D721Med (cell line): ENCODE measurements at regions not wholly inside any gene's neighbourhood (a gene's known extent, or its start where the extent isn't known, plus 50 kb on each side); places are given as distances from the start of the nearest gene placed in this dataset.
"Not testable (repeated sequence)": the region's sequence is repeated elsewhere in the genome, so short reads cannot be mapped to it uniquely, and the experiment has no call there.

ENCODE experiments used
- DNase-seq: peaks from one replicate; pipeline ENCODE4 v3.0.0; 2011; ENCODE audit warnings: low spot score; ENCODE audit not compliant: insufficient read length
- FAIRE-seq: peaks from 2 replicates; lab custom pipeline; 2011; peaks lifted over from hg19 to GRCh38; lab: Jason Lieb, UNC
- TF ChIP-seq, protein P1 (sequence below): IDR thresholded peaks from 2 replicates; pipeline ENCODE4 v1.5.1; 2012; ENCODE audit warnings: mild to moderate bottlenecking, control low read depth; ENCODE audit not compliant: insufficient read depth; ENCODE audit errors: missing control alignments

DNA sequence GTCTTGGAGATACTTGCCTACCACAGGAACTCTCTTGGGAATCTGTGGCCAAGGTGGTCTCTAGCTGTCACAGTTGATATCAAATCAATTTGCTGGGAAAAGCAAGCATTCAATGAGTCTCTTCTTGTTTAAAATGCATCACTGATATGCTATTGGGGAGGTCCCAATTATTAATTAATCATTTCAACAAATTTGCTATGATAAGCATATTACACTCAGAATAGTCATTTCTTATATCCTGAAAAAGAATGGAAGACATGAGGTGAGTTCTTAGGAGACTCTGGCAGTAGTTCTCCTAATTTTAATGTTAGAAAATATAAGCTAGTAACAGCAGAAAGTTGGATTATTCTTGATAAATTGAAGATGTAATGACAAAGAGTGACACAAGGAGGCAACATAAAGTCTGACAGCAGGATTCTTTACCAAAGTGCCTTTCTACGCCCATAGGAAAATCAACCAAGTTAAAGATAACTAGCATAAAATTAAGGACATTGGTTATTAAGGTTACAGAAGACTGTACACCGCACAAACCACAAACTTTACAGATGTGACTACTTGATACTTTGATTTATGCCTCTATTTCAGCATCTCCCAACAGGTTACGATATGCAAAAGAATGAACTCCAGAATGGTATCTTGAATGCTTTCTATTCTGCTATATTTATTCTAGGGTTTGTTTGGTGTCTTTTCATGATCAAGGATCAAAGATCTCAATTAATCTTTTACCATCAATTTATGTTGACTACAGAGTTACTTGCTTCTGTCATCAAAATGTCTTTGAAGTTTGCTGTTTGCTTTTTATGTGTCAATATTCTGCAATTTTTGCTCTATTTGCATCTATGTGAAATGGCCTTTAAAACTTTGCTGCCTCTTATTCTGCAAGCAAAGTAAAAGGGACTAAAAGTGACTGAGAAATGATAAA, 349.6 kb upstream of the CLEC14A start:
- no peak for DNase-seq
- no peak for FAIRE-seq
- TF ChIP-seq, protein P1, sequence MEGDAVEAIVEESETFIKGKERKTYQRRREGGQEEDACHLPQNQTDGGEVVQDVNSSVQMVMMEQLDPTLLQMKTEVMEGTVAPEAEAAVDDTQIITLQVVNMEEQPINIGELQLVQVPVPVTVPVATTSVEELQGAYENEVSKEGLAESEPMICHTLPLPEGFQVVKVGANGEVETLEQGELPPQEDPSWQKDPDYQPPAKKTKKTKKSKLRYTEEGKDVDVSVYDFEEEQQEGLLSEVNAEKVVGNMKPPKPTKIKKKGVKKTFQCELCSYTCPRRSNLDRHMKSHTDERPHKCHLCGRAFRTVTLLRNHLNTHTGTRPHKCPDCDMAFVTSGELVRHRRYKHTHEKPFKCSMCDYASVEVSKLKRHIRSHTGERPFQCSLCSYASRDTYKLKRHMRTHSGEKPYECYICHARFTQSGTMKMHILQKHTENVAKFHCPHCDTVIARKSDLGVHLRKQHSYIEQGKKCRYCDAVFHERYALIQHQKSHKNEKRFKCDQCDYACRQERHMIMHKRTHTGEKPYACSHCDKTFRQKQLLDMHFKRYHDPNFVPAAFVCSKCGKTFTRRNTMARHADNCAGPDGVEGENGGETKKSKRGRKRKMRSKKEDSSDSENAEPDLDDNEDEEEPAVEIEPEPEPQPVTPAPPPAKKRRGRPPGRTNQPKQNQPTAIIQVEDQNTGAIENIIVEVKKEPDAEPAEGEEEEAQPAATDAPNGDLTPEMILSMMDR, result peak; percentile 29

DNA sequence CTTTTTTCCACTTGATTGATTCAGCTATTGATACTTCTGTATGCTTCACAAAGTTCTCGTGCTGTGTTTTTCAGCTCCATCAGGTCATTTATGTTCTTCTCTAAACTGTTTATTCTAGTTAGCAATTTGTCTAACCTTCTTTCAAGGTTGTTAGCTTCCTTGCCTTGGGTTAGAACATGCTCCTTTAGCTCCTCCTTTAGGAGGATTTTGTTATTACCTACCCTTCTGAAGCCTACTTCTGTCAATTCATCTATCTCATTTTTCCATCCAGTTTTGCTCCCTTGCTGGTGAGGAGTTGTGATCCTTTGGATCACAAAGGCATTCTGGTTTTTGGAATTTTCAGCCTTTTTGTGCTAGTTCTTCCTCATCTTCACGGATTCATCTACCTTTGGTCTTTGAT, 344.7 kb upstream of the CLEC14A start:
- TF ChIP-seq, protein P1, result peak; percentile 17
- FAIRE-seq, DNase-seq: not testable (repeated sequence)

DNA sequence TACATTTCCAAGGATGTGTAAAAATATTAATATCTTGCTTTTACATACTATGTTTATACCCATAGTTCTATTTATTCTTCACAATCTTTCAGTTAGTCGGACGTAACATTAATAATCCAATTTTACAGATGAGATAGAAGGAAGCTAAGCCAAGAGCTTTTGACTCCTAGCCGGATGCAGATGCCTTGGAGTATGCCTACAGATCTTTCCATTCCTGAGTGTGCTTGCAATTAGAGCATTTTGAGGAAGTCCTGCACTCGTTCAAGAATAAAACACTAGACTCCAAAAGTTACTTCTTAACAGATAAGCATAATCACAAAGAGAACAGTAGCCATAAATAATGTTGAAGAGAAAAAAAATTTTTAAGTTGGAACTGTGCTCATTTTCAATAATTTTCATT, 337.6 kb upstream of the CLEC14A start:
- TF ChIP-seq, protein P1, result no peak
- DNase-seq (no peak), FAIRE-seq (no peak)

DNA sequence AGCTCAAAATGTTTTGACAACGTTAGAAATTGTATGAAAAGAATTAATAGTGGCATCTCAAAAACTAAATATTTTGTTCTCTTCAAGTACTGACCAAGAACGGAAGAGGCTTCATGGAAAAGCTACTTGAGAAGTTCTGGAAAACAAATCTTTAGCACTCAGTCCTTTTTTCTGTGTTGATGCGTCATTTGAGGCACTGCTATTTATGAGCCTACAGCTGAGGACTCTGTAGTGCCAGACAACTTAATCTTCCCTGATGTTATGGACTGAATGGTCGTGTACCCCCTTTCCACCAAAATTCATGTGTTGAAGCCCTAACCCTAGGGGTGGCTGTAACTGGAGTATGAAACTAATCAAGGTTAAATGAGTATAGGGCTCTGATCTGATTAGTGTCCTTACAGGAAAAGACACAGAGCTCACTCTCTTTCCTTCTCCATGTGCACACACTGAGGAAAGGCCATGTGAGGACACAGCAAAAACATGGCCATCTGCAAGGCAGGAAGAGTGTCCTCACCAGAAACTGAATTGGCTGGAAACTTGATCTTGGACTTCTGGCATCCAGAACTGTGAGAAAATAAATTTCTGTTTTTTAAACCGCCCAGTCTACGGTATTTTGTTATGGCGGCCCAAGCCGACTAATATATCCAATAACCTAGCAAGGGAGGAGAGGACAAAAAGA, 337.0 kb upstream of the CLEC14A start:
- TF ChIP-seq, protein P1, result no peak
- FAIRE-seq (no peak), DNase-seq (no peak)

DNA sequence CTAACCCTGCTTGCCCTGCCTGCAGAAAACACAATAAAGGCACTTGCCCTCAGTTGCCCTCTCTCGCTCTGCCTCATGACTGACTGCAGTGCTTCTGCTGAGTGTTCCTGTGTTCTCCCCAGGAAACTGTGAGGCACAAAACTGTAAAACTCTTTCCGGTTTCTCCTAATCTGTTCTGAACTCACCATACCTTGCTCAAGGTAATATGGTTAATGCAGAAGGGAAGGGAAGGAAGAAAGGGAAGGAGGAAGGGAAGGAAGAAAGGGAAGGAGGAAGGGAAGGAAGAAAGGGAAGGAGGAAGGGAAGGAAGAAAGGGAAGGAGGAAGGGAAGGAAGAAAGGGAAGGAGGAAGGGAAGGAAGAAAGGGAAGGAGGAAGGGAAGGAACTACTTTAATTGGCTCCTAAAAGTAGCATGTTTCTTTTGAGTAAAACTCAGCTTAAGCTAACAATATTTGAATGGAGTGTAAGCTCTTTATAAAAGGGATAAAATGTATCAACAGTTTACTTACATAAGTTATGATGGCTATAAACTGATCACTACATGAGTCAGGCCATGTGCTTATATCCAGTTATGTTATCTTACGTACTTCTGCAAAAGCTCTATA, 334.0 kb upstream of the CLEC14A start:
- DNase-seq (no peak), FAIRE-seq (no peak)
- TF ChIP-seq, protein P1, result no peak

DNA sequence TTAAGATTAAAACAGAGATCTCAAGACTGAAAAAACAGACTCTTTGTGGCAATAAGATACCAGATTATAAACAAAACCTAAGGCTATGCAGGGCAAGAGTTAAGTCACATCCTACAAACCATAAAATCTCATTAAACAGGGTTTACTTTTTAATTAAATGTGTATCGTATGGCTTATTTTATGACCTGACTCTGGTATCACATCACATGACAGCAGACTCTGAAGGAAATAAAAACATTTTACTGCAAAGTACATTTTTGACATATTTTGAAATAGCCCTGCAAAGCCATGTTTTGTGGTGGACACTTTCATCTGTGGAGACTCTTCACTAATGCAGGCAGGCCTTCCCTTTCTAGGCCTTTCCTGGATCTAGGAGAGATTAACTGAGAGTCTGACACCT, 327.6 kb upstream of the CLEC14A start:
- TF ChIP-seq, protein P1, result no peak
- FAIRE-seq (no peak), DNase-seq (no peak)
